IPS-18a (cell line): ENCODE measurements at regions not wholly inside any gene's neighbourhood (a gene's known extent, or its start where the extent isn't known, plus 50 kb on each side); places are given as distances from the start of the nearest gene placed in this dataset.

ENCODE experiments used
- H3K27ac ChIP-seq: one replicate; pipeline ENCODE4 v1.5.1; 2013; ENCODE audit warnings: low read length
- H3K27me3 ChIP-seq: one replicate; pipeline ENCODE4 v1.6.1; 2013; ENCODE audit warnings: mild to moderate bottlenecking, low read length; ENCODE audit not compliant: control insufficient read depth, insufficient read depth
- H3K36me3 ChIP-seq: one replicate; pipeline ENCODE4 v1.6.1; 2013; ENCODE audit warnings: low read depth, low read length; ENCODE audit not compliant: control insufficient read depth
- H3K4me1 ChIP-seq: one replicate; pipeline ENCODE4 v1.6.1; 2013; ENCODE audit warnings: low read depth, low read length; ENCODE audit not compliant: control insufficient read depth
- H3K4me3 ChIP-seq: one replicate; pipeline ENCODE4 v1.5.1; 2013; ENCODE audit warnings: low read length
- H3K9ac ChIP-seq: one replicate; pipeline ENCODE4 v1.6.1; 2013; ENCODE audit warnings: mild to moderate bottlenecking, low read length, moderate library complexity
- H3K9me3 ChIP-seq: one replicate; pipeline ENCODE4 v1.6.1; 2013; ENCODE audit warnings: low read depth, low read length; ENCODE audit not compliant: control insufficient read depth

DNA sequence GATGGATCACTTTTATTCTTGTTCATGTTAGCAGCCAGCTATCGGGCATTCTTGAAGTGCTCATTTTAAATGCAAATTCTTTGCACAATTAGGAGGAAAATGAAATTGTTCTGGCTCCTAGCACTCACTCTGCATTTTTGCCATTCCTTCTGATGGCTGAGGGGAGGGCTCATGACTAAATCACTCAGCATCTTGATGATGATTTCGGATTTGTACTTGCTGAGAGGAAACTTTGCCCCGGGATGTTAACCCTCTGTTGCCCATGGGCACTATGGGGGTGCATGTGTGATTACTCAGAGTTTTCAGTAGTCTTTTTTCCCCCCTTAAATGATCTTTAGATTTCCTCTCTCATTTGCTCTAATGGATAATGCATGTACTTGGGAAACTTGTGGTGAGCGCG is 299.6 kb upstream of the C2CD4B start:
- no peaks in the 10 kb centered on the region for H3K27me3 ChIP-seq
- no peak overlapping the region for H3K9ac ChIP-seq
- peaks cover 32% of the 10 kb centered on the region for H3K4me1 ChIP-seq
- H3K27ac ChIP-seq: no peak overlapping the region
- H3K36me3 ChIP-seq: no peaks in the 10 kb centered on the region
- no peaks in the 10 kb centered on the region for H3K9me3 ChIP-seq
- no peak overlapping the region for H3K4me3 ChIP-seq

DNA sequence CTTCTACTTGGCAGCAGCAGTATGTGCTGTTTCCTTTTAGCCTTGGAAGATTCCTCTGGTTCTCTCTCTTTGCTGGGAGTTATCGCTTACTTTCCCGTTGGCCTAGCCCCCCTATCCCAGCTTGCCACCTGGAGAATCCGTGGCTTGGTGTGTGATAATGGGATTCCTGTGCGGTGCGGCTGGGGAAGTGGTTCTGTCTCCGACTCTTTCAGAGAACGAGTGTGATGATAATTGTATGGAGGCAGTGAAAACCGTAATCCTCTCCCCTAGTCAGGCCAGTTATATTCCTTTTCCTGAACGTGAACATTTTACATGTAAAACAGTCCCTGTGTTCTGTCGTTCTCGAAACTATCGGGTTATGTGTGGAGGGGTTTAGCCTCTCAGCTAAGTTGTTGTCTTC is 300.1 kb upstream of the C2CD4B start:
- H3K4me1 ChIP-seq: peaks cover 34% of the 10 kb centered on the region
- H3K27ac ChIP-seq: no peak overlapping the region
- no peaks in the 10 kb centered on the region for H3K27me3 ChIP-seq
- no peaks in the 10 kb centered on the region for H3K9me3 ChIP-seq
- no peaks in the 10 kb centered on the region for H3K36me3 ChIP-seq
- no peak overlapping the region for H3K9ac ChIP-seq
- no peak overlapping the region for H3K4me3 ChIP-seq

DNA sequence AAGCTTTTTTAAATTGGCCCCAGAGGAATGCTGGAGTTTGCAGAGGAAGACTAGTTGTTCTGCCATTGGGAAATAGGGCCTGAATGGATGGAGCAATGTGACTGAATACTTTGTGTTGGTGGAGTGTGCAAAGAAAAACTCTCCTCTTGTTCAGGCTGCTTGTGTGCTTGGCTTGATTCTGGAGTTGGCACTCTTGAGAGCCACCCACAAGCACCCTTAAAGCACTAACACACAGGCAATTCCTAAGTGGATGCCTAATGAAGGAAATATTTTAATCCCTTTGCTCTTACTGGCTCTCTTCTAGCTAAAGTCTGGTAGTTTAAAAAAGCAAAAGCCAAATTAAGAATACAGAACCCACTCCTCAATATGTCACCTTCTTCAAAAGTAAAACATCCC is 304.4 kb upstream of the C2CD4B start:
- no peak overlapping the region for H3K9ac ChIP-seq

DNA sequence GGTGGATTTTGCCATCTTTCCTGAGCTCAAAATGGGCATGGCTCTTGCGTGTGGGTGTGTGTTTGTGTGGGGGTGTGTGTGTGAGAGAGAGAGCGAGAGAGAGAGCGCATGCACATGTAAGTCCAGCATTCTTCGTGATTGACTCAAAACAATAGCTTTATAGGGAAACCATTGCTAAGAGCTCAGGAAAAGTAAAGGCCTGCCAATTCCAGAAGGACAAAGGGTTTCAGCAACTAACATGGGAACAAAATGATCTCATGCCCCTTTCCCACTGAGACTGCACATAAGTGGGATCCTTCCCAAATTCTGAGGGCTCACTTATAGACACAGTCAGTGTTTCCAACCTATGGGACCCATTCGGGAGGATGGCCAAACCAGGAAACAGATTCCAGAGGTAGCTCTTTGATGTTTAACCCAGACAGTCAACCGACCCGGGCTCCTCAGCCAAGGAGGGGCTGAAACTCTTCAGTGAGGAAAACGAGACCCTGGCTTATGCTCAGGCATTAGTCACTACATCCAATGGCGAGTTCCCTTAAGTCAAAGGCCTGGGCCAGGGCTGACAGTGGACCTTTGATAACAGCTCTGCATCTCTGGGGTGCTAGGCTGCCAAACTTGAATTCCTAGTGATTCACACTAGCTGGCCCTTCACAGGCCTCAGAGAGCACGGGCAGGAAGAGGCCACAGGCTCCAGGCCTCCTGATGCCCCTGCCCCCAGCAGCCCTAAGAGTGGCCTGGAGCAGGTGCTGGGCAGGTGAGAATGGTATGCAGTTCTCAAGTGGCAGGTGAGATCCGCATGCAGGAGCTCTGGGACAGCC is 305.0 kb upstream of the C2CD4B start:
- no peak overlapping the region for H3K4me3 ChIP-seq
- H3K9me3 ChIP-seq: no peaks in the 10 kb centered on the region
- no peaks in the 10 kb centered on the region for H3K27me3 ChIP-seq
- no peaks in the 10 kb centered on the region for H3K36me3 ChIP-seq
- no peak overlapping the region for H3K9ac ChIP-seq
- peaks cover 34% of the 10 kb centered on the region for H3K4me1 ChIP-seq
- H3K27ac ChIP-seq: no peak overlapping the region

More for the DNA sequence above, 304.4 kb upstream of the C2CD4B start:
- H3K36me3 ChIP-seq: no peaks in the 10 kb centered on the region
- H3K27ac ChIP-seq: no peak overlapping the region
- H3K4me1 ChIP-seq: peaks cover 36% of the 10 kb centered on the region
- H3K27me3 ChIP-seq: no peaks in the 10 kb centered on the region
- H3K9me3 ChIP-seq: no peaks in the 10 kb centered on the region
- H3K4me3 ChIP-seq: no peak overlapping the region

DNA sequence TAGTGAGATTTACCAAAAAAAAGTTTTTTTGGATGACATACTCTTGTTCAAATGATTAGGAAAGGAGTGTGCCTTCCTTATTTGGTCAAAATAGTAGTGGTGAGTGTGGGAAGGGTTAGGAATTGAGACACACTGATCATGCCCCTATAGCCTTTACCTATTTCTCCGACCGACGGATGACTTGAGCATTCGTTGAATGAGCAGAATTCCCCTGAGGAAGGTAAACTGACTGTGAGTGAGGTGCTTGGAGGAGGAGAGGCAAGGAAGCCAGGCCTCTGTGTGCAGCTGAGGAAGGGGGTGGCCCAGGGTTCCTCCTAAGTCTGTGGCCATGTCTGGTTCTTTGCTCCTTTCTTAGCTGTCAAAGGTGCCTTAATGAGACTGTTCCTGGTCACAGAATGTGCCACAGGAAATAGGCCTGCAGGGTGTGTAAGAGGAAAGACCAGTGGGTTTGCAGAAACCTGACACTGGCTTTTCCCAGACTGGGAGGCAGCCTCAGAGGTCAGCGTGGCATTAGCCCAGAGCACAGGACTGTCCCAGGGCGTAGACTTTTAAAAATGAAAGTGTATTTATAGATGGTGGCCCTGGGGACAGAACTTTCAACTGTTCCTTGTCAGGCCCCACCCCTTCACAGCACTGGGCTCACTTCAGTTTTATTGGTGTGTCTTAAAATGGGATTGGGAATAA is 307.7 kb upstream of the C2CD4B start:
- Histone ChIP-seq H3K9ac (no peak overlapping the region), H3K27me3 (no peaks in the 10 kb centered on the region), H3K36me3 (no peaks in the 10 kb centered on the region), H3K27ac (no peak overlapping the region), H3K4me3 (no peak overlapping the region), H3K9me3 (no peaks in the 10 kb centered on the region), H3K4me1 (peaks cover 17% of the 10 kb centered on the region)

DNA sequence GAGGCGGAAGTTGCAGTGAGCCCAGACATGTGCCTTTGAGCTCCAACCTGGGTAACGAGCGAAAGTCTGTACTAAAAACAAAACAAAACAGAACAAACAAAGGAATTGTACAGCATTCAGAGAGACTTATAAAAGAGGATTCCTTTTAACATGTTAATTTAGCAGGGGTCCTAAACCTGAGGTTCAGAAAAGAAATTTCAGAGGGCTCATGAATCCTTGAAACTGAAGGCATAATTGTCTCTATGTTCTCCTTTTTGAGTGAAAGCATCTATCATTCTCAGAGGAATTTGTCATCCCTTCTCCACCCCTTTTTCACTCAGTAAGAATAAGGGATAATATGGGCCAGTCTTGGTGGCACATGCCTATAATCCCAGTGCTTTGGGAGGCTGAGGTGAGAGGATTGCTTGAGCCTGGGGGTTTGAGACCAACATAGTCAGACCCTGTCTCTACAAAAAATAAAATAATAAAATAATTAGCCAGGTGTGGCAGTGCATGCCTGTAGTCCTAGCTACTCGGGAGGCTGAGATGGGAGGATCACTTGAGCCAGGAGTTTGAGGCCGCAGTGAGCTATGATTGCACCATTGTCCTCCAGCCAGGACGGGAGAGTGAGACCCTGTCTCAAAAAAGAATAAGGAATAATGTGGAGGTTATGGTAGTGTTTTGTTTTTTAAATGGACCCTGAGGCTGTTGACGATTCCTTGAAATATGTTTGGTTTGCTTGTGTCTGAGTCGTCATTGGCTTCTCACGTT is 309.1 kb upstream of the C2CD4B start:
- Histone ChIP-seq H3K9me3 (no peaks in the 10 kb centered on the region), H3K4me3 (no peak overlapping the region), H3K27ac (no peak overlapping the region), H3K27me3 (no peaks in the 10 kb centered on the region), H3K36me3 (no peaks in the 10 kb centered on the region), H3K4me1 (peaks cover 17% of the 10 kb centered on the region), H3K9ac (no peak overlapping the region)

DNA sequence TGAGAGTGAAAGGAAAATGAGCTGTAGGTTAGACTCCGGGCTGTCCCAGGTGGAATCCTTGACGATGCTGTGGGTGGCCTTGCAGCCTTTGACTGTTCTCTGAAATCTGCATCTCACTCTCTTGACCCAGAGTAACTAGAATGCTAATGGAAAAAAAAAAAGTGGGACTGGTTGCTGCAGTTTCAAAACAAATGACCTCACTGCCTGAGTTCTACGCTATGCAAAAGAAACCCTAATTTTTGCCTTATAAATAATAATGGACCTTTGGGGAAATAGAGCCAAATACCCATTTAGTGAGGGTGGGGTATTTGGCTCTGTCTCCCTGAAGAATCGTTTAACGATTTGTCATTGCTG is 309.7 kb upstream of the C2CD4B start:
- Histone ChIP-seq H3K9me3 (no peaks in the 10 kb centered on the region), H3K4me1 (peaks cover 17% of the 10 kb centered on the region), H3K27me3 (no peaks in the 10 kb centered on the region), H3K36me3 (no peaks in the 10 kb centered on the region), H3K9ac (no peak overlapping the region), H3K4me3 (no peak overlapping the region), H3K27ac (no peak overlapping the region)

DNA sequence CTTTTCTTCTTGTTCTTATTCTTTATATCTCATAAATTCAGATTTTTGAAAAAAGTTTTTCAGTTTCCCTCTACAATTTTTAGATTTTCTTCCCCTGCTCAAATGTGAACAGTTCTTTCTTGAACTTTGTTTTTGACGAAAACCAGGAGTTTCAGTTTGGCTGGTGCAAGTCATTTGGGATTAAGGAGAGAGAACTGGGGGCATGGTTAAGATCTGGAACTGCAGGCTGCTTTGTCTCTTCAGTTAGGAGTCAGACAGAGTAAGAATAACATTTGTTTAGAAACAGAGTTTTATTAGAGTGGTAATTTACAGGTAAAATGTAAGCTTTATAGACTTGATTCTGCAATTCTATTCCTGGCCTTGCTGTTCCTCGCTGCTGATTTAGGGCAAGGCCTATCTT is 310.5 kb upstream of the C2CD4B start:
- H3K4me1 ChIP-seq: peaks cover 11% of the 10 kb centered on the region
- H3K36me3 ChIP-seq: no peaks in the 10 kb centered on the region
- H3K9me3 ChIP-seq: no peaks in the 10 kb centered on the region
- no peak overlapping the region for H3K27ac ChIP-seq
- H3K9ac ChIP-seq: no peak overlapping the region
- H3K27me3 ChIP-seq: no peaks in the 10 kb centered on the region
- no peak overlapping the region for H3K4me3 ChIP-seq

DNA sequence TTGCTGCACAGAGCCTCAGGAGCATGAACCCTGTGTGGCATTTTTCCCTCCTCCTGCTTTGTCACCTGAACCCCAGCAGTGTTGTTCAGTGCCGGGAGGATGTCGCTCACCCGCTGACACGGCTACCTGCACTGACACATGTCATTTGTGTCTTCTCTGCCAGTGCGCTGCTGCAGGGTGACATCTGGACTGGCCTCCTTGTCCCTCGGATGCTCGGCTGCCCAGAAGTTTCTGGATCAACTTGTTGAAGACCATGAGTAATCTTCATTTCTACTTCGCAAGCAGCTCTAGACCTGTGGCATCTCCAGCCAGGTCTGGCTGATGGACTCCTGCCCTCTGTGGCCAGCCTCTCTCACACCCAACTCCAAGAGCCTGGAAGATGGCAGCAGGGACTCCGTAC is 311.1 kb upstream of the C2CD4B start:
- Histone ChIP-seq H3K4me1 (peaks cover 9% of the 10 kb centered on the region), H3K9ac (no peak overlapping the region)

DNA sequence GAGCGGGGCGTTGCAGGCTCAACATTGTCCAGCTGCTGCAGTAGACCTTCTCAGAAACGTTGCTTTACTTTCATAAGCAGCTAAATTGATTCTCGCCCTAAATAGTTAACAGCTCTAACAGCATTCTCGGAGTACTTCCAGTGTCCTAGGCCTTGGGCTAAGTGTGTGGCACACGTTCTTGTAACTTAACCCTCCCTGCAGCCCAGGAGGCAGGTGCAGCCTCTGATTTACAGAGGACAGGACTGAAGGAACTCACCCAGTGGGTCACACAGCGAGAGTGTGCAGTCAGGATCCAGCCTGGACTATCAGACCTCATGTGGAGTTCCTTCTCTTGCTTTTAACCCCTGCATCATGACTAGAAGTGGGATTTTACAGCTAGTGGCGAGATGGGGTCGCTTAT is 312.8 kb upstream of the C2CD4B start:
- Histone ChIP-seq H3K27me3 (no peaks in the 10 kb centered on the region), H3K4me3 (no peak overlapping the region), H3K9ac (no peak overlapping the region)

More for the DNA sequence above, 311.1 kb upstream of the C2CD4B start:
- Histone ChIP-seq H3K27me3 (no peaks in the 10 kb centered on the region), H3K36me3 (no peaks in the 10 kb centered on the region), H3K9me3 (no peaks in the 10 kb centered on the region), H3K4me3 (no peak overlapping the region), H3K27ac (no peak overlapping the region)

DNA sequence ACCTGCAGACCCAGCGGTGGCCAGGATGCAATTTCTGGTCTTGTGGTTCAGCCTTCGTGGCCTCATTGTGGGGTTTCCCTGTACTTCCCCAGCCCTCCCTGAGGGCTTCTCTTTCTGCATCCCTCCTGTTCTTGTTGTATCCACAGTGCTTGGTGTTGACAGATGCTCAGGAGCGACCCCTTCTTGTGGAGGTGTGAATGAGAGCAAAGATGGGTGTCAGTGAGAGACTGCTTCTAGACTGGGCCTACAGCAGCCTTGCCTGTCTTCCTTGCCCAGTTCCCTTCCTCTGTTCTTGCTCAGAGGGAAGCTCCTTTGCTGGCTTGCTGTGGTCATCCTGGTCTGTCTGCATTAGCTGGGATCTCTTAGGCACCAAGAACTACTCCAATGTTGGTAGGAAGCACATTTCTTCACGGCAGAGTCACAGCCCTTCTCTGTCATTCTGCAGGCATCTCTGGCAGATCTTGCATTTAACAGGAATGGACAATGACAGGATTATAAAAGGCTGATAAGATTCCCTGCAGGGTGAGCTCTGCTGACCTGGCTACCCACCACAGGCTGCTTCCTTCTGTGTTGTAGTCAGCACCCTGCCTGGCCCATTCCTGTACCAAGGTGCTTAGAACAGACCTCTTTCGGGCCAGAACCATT is 317.8 kb upstream of the C2CD4B start:
- Histone ChIP-seq H3K27ac (no peak overlapping the region), H3K9ac (no peak overlapping the region), H3K36me3 (no peaks in the 10 kb centered on the region), H3K4me3 (no peak overlapping the region), H3K4me1 (no peaks in the 10 kb centered on the region), H3K27me3 (no peaks in the 10 kb centered on the region), H3K9me3 (no peaks in the 10 kb centered on the region)

More for the DNA sequence above, 312.8 kb upstream of the C2CD4B start:
- H3K9me3 ChIP-seq: no peaks in the 10 kb centered on the region
- H3K27ac ChIP-seq: no peak overlapping the region
- H3K4me1 ChIP-seq: peaks cover 6% of the 10 kb centered on the region
- H3K36me3 ChIP-seq: no peaks in the 10 kb centered on the region
